CD4-positive, alpha-beta T cell (primary cell): ENCODE measurements at regions not wholly inside any gene's neighbourhood (a gene's known extent, or its start where the extent isn't known, plus 50 kb on each side); places are given as distances from the start of the nearest gene placed in this dataset.

Experiments used
- ATAC-seq: fragments of 200-7000 bp; cut with Tn5 transposase; one replicate; pipeline ENCODE4 v1.10.0; 2022; ENCODE audit warnings: mild to moderate bottlenecking; ENCODE audit not compliant: poor library complexity
- CTCF ChIA-PET: fragments of 350-600 bp; sonication (Branson Sonifier 250); formaldehyde crosslinking; loops from one replicate; lab custom pipeline; 2021; ENCODE audit warnings: antibody characterized with exemption, inconsistent platforms; lab: Charles Lee
- POLR2A ChIA-PET: fragments of 350-600 bp; sonication (Branson Sonifier 250); formaldehyde crosslinking; loops from one replicate; lab custom pipeline; 2021; ENCODE audit warnings: antibody characterized with exemption, inconsistent platforms; lab: Charles Lee
- DNase-seq, 14 experiments: peaks; one replicate each; pipeline ENCODE4 v3.0.0-alpha.2; 2013 to 2020; ENCODE audit warnings: mixed read lengths in 2 of 14
- H3K27ac ChIP-seq, 2 donors: one replicate each; pipeline versions ENCODE4 v1.5.1 to v1.7.0; 2013; ENCODE audit warnings: low read length in 2 of 2, low read depth in 1 of 2, mild to moderate bottlenecking in 1 of 2
- H3K27me3 ChIP-seq, 2 experiments: 1 replicate in 1 of 2; 2 replicates in 1 of 2; pipeline versions ENCODE4 v1.6.1 to v1.7.0; 2013; ENCODE audit warnings: low read length in 2 of 2, control low read depth in 1 of 2, mild to moderate bottlenecking in 1 of 2, moderate library complexity in 1 of 2; ENCODE audit not compliant: insufficient read depth in 2 of 2, control insufficient read depth in 1 of 2
- H3K36me3 ChIP-seq: one replicate; pipeline ENCODE4 v1.6.1; 2013; ENCODE audit warnings: low read length, control low read depth; ENCODE audit not compliant: insufficient read depth
- H3K4me1 ChIP-seq: one replicate; pipeline ENCODE4 v1.6.1; 2013; ENCODE audit warnings: low read length, control low read depth; ENCODE audit not compliant: insufficient read depth
- H3K4me3 ChIP-seq: one replicate; pipeline ENCODE4 v1.5.1; 2013; ENCODE audit warnings: mild to moderate bottlenecking, low read length, moderate library complexity
- H3K9me3 ChIP-seq, 2 experiments: 1 replicate in 1 of 2; 2 replicates in 1 of 2; pipeline versions ENCODE4 v1.6.1 to v1.7.0; 2013; ENCODE audit warnings: low read length in 2 of 2, mild to moderate bottlenecking in 2 of 2, control low read depth in 1 of 2, moderate library complexity in 1 of 2; ENCODE audit not compliant: control insufficient read depth in 1 of 2, insufficient read depth in 1 of 2
- H3K27ac Mint-ChIP-seq: one replicate; pipeline ENCODE4 v1.8.0; 2020; ENCODE audit warnings: mixed read lengths
- H3K27me3 Mint-ChIP-seq: one replicate; pipeline ENCODE4 v1.8.0; 2021; ENCODE audit warnings: mixed read lengths
- H3K36me3 Mint-ChIP-seq: one replicate; pipeline ENCODE4 v1.8.0; 2021; ENCODE audit warnings: low read depth, mixed read lengths
- H3K4me1 Mint-ChIP-seq: one replicate; pipeline ENCODE4 v1.8.0; 2021; ENCODE audit warnings: low read depth, mixed read lengths
- H3K4me3 Mint-ChIP-seq: one replicate; pipeline ENCODE4 v1.8.0; 2020; ENCODE audit warnings: mild to moderate bottlenecking, mixed read lengths
- H3K9me3 Mint-ChIP-seq: one replicate; pipeline ENCODE4 v1.8.0; 2020; ENCODE audit warnings: mixed read lengths
- CTCF ChIP-seq: fragments of 200-600 bp; IDR thresholded peaks from one replicate; pipeline ENCODE4 v1.8.0; 2022; ENCODE audit warnings: antibody characterized with exemption, mild to moderate bottlenecking
- intact Hi-C, 2 experiments: fragments of 100-400 bp; cut with DNase I in 1 of 2; cut with micrococcal nuclease in 1 of 2; formaldehyde crosslinking; loops; one replicate each; pipeline versions ENCODE4 v1.15.1 to v1.9.0; 2023 to 2025; cut with DNase I, micrococcal nuclease

GRCh38 chr7:17549406-17549805, 251.0 kb downstream of the AHR start:
- ChIA-PET POLR2A (no interaction called here), CTCF (no interaction called here)
- Histone ChIP-seq H3K27me3 (no peaks in the 10 kb centered on the region), H3K4me1 (no peaks in the 10 kb centered on the region), H3K4me3 (no peak overlapping the region), H3K27ac (no peak overlapping the region), H3K9me3 (no peaks in the 10 kb centered on the region), H3K36me3 (no peaks in the 10 kb centered on the region)
- no peak for ATAC-seq
- no peaks in the 10 kb centered on the region for H3K4me1 Mint-ChIP-seq
- H3K4me3 Mint-ChIP-seq, result no peak overlapping the region
- no peaks in the 10 kb centered on the region for H3K27me3 Mint-ChIP-seq
- no peaks in the 10 kb centered on the region for H3K36me3 Mint-ChIP-seq
- intact Hi-C loops, result no loop called here
- DNase-seq, result no peak
- no peak overlapping the region for H3K27ac Mint-ChIP-seq
- no peak for TF ChIP-seq CTCF
- no peaks in the 10 kb centered on the region for H3K9me3 Mint-ChIP-seq

GRCh38 chr7:17552373-17552772, 253.9 kb downstream of the AHR start:
- CTCF ChIA-PET, result no interaction called here

GRCh38 chr7:17552952-17553351, 254.5 kb downstream of the AHR start:
- no peaks in the 10 kb centered on the region for H3K27me3 Mint-ChIP-seq
- Histone ChIP-seq H3K9me3 (no peaks in the 10 kb centered on the region), H3K4me1 (no peaks in the 10 kb centered on the region), H3K36me3 (no peaks in the 10 kb centered on the region), H3K4me3 (no peak overlapping the region), H3K27ac (no peak overlapping the region), H3K27me3 (no peaks in the 10 kb centered on the region)
- no peaks in the 10 kb centered on the region for H3K4me1 Mint-ChIP-seq
- ChIA-PET CTCF (no interaction called here), POLR2A (no interaction called here)
- no peaks in the 10 kb centered on the region for H3K9me3 Mint-ChIP-seq
- ATAC-seq (no peak), DNase-seq (no peak)
- no peak overlapping the region for H3K4me3 Mint-ChIP-seq
- H3K36me3 Mint-ChIP-seq, result no peaks in the 10 kb centered on the region
- H3K27ac Mint-ChIP-seq, result no peak overlapping the region
- no peak for TF ChIP-seq CTCF
- intact Hi-C loops, result no loop called here

More at GRCh38 chr7:17552373-17552772, 253.9 kb downstream of the AHR start:
- no peak for TF ChIP-seq CTCF
- Histone ChIP-seq H3K9me3 (no peaks in the 10 kb centered on the region), H3K36me3 (no peaks in the 10 kb centered on the region), H3K4me3 (no peak overlapping the region), H3K4me1 (no peaks in the 10 kb centered on the region), H3K27me3 (no peaks in the 10 kb centered on the region), H3K27ac (no peak overlapping the region)
- POLR2A ChIA-PET, result no interaction called here
- no peaks in the 10 kb centered on the region for H3K36me3 Mint-ChIP-seq
- H3K27ac Mint-ChIP-seq, result no peak overlapping the region
- H3K4me3 Mint-ChIP-seq, result no peak overlapping the region
- ATAC-seq, result no peak
- H3K9me3 Mint-ChIP-seq, result no peaks in the 10 kb centered on the region
- no peaks in the 10 kb centered on the region for H3K27me3 Mint-ChIP-seq
- intact Hi-C loops, result no loop called here
- no peaks in the 10 kb centered on the region for H3K4me1 Mint-ChIP-seq
- no peak for DNase-seq
